LoVo (cell line): ENCODE measurements at regions not wholly inside any gene's neighbourhood (a gene's known extent, or its start where the extent isn't known, plus 50 kb on each side); places are given as distances from the start of the nearest gene placed in this dataset.

Experiments used
- DNase-seq: peaks from one replicate; pipeline ENCODE4 v3.0.0-alpha.2; 2016; ENCODE audit warnings: low spot score

- no peak for DNase-seq
These were observed 225.8 kb downstream of the PMP22 start for GRCh38 chr17:15039366-15039765.

- DNase-seq = no peak
These were observed 226.5 kb downstream of the PMP22 start for GRCh38 chr17:15038656-15039055.

GRCh38 chr17:15036238-15036637 lies 228.9 kb downstream of the PMP22 start:
- no peak for DNase-seq

- no peak for DNase-seq
These were observed 233.2 kb downstream of the PMP22 start for GRCh38 chr17:15031975-15032374.

DNA sequence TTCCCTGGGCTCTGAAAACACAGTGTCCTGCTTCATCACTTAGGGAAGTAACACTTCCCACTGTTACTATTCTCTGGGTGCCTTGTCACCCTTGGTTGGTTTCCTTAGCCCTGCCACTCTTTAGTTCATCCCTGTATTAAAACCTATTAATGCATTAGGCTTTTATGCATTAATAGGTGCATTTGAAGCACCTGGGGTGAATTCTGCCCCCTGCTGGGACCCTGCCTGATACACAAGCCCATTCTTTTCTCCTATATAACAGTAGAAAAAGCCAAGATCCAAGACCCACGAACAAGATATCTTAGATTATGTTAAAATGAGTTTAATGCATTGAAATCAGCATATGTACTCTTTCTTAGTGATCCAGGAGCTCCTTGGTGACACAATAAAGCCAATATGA lies 235.7 kb downstream of the PMP22 start:
- DNase-seq = no peak

- DNase-seq = no peak
These were observed 237.3 kb downstream of the PMP22 start for GRCh38 chr17:15027853-15028252.

DNA sequence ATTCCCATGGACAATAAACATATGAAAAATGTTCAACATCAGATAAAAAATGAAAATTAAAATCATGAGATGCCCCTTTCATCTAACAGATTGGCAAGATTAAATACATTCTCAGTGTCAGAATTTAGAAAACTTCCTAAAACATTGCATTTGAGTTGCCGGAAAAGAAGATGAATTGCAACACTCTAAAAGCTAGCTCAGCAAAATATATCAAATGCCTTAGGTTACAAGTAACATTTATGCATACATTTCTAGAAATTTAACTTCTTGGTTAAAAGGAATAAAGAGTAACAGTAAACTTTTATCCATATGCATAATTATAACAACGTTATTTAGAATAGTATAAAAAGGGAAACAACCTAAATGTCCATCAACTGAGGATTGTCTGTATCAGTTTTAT lies 239.0 kb downstream of the PMP22 start:
- DNase-seq = no peak

DNA sequence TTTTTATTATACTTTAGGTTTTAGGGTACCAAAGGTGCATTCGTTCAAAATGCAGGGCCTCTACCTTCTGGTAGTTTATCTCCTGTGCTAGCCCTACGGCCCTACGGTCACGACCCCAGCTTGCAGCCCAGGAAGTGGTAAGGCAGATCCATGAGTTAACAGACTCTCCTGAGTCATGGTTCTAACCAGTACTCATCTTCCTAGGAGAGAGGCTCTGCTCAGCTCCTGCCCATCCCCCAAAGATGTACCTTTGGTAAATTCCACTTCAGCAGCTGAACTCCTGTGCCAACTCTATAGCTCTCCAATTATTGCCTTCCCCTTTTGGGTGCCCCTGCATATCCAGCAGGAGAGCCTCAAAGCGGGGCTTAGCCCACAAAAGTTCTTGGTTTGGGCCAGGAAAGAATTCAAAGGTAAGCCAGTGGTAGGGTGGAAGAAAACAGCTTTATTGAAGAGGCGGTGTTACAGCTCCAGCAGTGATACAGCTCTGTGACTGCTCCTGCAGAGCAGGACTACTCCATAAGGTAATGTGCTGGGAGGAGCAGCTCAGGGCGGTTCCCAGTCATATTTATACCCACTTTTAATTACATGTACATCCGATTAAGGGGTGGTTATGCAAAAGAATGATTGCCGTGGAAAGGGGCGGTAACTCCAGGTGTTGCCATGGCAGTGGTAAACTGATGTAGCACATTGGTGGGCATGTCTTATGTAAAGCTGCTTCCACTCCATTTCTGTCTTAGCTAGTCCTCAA lies 241.4 kb downstream of the PMP22 start:
- no peak for DNase-seq

GRCh38 chr17:15019158-15019557 lies 246.0 kb downstream of the PMP22 start:
- no peak for DNase-seq

- no peak for DNase-seq
These were observed 252.7 kb downstream of the PMP22 start for GRCh38 chr17:15012351-15012980.

GRCh38 chr17:15009087-15009486 lies 256.0 kb downstream of the PMP22 start:
- DNase-seq = no peak

DNA sequence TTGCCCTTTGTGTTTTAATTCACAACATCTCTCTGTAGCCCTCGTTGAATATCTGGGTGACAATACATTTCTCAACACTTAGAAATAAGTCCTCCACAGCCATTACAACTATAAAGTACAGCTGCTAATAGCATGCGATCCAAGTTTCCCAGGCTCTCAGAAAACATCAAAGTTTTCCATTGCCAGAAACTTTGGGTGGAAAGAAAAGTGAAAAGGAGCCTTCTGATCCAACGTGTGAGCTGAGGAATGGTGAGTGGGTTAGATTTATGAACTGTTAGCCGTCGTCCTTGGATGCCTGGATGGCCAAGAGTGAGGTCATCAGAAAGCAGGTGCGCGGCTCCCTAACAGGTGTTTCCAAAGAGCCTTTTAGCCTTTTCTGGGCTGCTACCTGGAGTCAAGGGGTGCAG lies 258.0 kb downstream of the PMP22 start:
- DNase-seq = no peak

DNA sequence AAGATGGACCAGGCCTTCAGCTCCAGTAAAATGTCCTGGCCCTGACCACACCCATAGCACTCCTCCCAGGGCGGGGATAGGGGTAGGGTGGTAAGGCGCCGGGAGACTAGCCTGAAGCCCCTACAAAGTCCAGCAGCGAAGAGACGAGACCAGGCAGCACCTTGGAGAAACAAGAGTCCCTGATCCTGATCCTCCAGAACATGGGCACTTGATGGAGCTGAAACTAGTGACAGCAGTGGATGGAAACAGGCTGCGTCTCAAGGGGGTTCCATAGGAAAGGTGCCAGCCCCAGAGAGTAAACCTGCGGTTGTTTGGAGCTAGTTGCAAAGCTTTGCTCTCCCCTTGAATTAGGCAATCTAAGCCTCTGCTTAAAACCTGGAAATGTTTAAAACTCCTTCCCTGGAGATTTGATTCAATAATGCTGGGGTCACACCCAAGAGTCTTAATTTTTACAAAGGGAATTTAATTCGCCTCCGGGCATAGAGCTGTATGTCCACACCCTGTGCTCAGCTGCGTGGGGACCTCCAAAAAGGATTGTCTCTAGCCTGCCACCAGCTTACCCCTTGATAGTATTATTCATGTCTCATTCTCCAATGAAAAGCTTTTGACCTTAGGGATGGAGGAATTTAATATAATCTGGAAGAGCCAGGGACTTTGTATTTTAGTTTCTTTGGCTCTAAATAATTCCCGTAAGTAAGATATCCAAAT lies 258.6 kb downstream of the PMP22 start:
- DNase-seq = no peak

GRCh38 chr17:15000661-15001060 lies 264.5 kb downstream of the PMP22 start:
- no peak for DNase-seq

- no peak for DNase-seq
These were observed 267.8 kb downstream of the PMP22 start for GRCh38 chr17:14997290-14997689.

DNA sequence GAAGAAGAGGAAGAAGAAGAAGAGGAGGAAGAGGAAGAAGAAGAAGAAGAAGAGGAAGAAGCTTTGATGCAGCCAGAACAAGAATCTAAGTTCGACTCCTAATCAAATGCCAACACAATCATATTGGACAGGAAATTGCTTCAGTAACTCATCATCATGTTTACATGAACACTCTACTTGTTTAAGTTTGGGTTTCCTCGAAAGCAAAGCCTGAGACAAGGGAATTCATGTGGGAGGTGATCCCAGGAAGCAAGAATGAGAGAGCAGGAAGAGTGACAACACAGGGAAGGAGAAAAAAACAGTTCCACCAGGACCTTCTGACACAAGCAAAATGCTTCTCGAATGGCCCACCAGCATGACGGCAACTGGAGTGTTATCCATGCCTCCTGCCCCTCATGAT lies 279.0 kb downstream of the PMP22 start:
- DNase-seq = no peak

GRCh38 chr17:14972844-14973243 lies 292.3 kb downstream of the PMP22 start:
- no peak for DNase-seq

GRCh38 chr17:14971054-14971453 lies 294.1 kb downstream of the PMP22 start:
- no peak for DNase-seq

- DNase-seq = no peak
These were observed 305.9 kb downstream of the PMP22 start for GRCh38 chr17:14959106-14959648.

DNA sequence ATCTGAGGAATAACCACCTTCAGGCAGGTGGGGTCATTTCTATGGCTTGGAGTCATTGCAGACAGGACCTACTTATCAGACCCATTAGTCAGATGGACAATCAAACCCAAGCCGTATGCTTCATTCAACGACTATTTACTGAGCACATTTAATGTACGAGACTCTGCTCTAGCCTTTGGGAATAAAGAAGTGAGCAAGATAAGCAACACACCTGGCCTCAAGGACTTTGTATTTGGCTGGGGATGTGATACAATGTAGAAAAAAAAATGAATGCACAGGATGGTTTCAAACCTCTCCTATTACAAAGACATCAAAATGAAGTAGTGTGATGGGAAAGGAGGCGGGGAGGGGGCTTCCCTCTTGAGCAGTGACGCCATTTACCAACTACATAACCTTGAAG lies 311.7 kb downstream of the PMP22 start:
- DNase-seq = no peak

DNA sequence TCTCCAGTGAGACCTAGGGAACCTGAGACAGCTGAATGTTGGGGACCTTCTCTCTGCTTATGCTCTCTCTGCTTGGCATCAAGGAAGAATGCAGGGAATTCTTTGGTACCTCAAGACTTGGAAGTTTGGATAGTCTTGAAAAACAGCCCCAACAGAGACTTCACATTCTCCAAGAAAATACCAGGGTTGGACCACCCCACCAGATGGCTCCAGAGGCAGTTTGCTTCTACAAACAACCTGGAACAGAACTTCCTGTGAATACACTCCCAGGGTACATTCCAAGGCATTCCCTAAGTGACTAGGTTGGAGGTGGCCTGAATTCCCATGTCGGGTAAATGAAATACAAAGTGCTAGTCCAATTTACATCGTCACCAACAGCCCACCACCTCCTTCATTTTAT lies 314.4 kb downstream of the PMP22 start:
- DNase-seq = no peak

DNA sequence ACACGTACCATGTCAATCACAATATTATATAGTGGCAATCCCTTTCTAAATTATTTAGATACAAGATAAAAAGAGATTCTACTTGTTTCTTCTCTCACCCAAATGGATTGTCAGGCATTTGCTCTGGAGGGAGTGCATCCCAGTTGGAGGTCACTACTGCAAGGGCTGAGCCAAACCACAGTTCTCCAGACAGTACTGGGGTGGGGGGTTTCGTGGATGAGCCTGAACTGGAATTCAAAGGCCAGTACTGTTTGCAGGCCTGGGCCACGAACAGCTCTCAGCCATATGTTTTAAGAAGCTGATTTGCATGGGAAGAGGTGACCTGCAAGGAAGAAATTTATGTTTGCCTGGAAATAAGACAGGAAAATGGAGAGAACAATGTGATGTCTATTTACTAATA lies 314.9 kb downstream of the PMP22 start:
- no peak for DNase-seq

GRCh38 chr17:14947671-14948070 lies 317.5 kb downstream of the PMP22 start:
- DNase-seq = no peak
